IPS DF 19.7 (cell line): ENCODE measurements at regions not wholly inside any gene's neighbourhood (a gene's known extent, or its start where the extent isn't known, plus 50 kb on each side); places are given as distances from the start of the nearest gene placed in this dataset.
"Not testable (repeated sequence)": the region's sequence is repeated elsewhere in the genome, so short reads cannot be mapped to it uniquely, and the experiment has no call there.

Experiments
- DNase-seq: peaks from one replicate; pipeline ENCODE4 v3.0.0-alpha.2; 2013; ENCODE audit warnings: low read depth, low spot score

DNA sequence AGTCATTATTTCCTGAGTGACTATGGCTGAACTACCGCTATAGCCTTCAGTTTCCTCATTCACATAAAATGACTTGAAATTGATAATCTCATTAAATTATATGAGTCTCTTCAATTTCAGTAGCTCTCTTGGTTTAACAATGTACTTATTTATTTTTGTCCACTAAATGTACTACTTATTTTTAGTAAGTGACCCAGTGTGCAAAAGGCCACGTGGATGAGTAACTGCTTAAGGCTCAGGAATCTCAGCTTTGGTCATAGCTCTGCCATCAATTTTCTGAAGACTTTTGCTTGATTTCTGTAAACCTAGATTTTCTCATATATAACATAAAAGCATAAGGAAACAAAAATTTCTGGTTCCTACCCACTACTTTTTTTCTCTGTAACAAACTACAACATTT is 1132.9 kb upstream of the CDH8 start:
- DNase-seq: no peak

DNA sequence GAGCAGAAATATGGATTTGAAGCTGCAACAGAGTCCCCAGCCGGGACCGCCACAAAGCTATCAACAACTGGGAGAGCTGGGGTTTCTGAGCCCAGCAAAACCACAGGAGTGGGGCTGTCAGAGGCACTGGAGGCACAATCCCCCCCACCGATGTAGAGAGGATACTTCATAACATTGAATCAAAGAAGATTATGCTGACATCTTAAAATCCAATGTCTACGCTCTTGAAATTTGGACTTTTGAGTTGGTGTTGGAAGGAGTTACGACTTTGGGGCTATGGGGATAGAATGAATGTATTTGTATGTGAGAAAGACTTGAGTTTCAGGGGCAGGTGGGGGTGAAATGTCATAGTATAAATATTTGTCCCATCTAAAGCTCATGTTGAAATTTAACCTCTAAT is 1121.6 kb upstream of the CDH8 start:
- no peak for DNase-seq

DNA sequence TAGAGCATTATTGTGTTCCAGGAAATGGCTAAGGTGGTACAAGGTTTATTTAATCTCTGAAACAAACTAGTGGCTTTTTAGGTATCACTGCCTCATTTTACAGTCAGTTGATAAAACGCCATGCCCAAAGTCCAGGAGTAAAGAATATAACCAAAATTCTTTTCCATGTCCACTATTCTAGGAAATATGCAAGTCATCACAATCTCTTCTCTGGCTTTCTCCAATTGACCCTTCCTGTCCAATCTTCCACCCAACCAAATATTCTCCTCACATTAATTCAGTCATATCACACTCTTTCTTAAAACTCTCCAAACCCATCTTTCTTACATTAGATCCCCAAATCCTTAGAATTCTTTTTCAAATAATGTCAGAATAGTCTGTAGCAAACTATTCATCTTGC is 1110.0 kb upstream of the CDH8 start:
- DNase-seq: no peak

DNA sequence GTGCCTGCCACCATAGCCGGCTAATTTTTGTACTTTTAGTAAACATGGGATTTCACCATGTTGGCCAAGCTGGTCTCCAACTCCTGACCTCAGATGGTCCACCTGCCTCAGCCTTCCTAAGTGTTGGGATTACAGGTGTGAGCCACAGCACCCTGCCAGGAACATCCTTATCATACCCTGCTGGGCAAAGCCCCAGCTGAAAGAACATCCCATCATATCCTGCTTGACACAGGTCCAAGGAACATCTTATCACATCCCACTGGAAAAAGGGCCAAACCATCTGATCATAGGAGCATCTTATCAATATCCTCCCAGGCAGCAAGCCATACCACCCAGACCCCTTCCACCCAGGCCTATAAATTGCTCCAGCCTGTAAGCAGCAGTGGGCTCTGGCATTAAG is 1109.2 kb upstream of the CDH8 start:
- no peak for DNase-seq

DNA sequence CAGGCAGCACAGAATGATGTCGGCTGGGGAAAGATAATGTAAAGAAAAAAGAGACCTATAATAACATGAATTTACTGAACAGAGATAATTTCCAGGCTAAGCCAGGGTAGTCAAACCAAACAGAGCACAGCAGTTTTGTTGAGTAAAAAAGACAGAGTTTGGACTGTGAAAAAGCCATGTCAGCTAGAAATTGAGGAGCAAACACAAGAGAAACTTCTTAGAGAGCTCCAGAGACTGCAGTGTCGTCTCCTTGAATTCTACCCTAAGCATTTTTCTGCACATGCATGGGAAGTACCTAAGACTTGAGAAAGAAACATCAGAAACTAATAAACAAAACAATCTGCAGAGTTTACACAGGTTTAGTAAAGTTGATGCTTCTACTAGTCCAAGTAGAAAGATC is 1098.8 kb upstream of the CDH8 start:
- DNase-seq: no peak

DNA sequence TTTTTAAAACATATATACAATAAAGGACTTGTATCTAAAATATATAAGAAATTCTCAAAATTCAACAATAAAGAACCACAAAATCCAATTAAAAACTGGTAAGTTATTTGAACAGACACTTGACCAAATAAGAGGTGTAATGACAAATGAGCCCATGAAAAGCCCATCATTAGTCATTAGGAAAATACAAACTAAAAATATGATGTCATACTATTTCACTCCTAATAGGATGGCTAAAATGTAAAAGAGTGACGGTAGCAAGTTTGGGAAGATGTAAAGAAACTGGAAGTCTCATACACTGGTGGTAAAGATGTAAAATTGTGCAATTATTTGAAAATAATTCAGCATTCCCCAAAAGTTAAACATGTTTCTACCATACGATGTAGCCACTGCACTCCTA is 1095.3 kb upstream of the CDH8 start:
- no peak for DNase-seq

DNA sequence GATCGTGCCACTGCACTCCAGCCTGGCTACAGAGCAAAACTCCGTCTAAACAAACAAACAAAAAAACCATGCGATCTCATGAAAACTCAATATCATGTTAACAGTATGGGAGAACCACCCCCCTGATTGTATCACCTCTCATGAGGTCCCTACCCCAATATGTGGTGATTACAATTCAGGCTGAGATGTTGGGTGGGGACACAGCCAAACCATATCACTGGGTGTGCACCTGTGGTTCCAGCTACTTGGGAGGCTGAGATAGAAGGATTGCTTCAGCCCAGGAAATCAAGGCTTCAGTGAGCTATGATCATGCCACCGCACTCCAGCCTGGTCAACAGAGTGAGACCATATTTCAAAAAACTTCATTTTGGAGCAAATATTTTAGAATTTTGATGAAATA is 1094.7 kb upstream of the CDH8 start:
- no peak for DNase-seq

DNA sequence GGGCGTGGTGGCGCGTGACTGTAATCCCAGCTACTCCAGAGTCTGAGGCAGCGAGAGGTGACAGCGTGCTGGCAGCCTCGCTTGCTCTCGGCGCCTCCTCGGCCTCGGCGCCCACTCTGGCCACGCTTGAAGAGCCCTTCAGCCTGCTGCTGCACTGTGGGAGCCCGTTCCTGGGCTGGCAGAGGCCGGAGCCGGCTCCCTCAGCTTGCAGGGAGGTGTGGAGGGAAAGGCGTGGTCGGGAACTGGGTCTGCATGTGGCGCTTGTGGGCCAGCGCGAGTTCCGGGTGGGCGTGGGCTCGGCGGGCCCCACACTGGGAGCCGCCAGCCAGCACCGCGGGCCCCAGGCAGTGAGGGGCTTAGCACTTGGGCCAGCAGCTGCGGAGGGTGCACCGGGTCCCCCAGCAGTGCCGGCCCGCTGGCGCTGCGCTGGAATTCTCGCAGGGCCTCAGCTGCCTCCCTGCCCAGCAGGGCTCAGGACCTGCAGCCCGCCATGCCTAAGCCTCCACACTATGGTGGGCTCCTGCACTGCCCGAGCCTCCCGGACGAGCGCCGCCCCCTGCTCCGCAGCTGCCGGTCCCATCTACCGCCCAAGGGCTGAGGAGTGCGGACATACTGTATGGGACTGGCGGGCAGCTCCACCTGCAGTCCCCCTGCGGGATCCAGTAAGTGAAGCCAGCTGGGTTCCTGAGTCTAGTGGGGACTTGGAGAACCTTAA is 1093.3 kb upstream of the CDH8 start:
- DNase-seq: no peak

DNA sequence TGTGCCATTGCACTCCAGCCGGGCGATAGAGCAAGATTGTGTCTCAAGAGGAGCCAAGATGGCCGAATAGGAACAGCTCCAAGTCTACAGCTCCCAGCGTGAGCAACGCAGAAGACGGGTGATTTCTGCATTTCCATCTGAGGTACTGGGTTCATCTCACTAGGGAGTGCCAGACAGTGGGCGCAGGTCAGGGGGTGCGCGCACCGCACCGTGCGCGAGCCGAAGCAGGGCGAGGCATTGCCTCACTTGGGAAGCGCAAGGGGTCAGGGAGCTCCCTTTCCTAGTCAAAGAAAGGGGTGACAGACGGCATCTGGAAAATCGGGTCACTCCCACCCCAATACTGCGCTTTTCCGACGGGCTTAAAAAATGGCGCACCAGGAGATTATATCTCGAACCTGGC is 1083.7 kb upstream of the CDH8 start:
- not testable (repeated sequence) for DNase-seq

DNA sequence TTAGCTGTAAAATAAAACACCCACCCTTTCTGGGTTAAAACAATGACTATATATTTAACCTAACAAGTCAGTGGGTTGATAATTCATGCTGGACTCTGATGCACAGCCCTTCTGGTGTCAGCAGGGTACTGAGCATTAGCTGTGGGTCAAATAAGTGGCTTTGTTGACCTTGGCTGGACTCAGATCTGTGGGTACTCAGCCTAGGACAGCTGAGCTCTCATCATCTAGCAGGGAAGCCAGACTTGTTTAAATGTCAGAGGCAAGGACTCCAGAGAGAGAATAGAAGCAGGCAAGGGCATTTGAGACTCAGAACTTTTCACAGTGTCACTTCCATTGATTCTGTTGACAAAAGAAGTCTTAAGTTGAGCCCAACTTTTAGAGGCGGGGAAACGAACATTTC is 1063.8 kb upstream of the CDH8 start:
- DNase-seq: no peak

DNA sequence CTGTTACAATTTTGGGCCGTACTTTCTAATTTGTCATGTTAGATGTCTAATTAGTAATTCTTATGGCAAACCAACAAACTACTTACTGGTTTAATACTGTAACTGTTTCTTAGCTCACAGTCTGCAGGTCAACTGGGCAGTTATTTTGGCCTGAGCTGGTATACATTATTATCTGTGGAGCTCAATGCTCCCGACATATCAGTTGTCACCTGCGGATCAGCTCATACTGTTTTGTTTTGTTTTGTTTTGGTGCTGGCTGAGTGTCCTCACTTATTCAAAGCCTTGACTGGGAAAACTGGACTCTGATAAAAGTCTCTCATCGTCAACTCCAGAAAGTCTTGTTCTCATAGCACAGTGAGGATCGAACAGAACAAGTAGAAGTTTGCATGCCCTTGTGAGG is 1060.6 kb upstream of the CDH8 start:
- DNase-seq: no peak

DNA sequence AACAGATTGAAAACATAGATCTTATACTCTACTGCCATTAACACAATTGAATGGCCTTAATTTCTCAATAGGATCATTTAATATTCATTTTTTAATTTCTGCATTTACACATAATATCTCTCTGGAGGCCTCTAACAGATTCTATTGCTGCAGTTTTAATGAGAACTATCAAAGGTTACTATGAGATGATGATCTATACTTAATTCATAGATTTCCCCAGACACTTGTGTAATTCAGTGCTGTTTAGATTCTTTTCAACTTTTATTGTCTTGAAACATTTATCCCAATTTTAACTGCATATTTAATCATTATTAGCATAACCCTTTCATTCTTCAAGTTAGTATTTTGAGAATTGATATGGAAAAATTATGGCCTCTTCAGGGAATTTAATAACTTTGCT is 1056.5 kb upstream of the CDH8 start:
- no peak for DNase-seq

DNA sequence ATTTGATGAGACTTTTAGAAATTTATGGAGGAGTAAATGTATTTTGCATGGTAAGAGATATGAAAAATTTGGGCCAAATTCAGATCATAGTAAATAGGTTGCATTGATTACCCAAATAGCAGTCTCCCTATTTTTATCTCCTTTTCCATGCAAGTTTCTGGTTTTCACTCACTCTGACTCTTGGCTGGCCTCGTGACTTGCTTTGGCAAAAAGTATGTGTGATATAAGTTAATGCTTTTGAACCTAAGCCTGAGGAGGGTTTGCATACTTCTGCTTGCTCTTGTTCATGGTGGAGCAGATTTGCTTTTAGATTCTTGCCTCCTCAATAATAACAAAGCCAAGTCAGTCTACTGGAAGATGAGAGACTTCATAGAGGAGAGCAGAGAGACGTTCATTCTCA is 1045.9 kb upstream of the CDH8 start:
- DNase-seq: no peak

DNA sequence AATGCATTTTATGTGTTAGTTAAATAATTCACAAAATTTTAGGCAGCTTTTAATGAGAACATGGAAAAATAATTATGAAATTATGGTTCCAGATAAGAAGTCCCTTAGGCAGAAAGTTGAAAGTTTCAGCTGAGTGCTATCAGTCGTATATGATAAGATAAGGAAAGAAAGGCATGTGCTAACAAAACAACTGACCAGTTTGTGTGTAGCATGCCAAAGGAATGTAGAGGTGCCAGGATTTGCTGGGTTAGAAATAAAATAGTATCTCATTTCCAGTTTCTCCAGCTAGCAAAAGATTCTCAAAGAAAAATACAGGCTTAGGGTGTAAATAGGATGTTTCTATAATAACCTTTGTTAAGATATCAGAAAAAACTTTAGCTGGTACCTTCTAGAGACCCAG is 1044.5 kb upstream of the CDH8 start:
- DNase-seq: no peak

DNA sequence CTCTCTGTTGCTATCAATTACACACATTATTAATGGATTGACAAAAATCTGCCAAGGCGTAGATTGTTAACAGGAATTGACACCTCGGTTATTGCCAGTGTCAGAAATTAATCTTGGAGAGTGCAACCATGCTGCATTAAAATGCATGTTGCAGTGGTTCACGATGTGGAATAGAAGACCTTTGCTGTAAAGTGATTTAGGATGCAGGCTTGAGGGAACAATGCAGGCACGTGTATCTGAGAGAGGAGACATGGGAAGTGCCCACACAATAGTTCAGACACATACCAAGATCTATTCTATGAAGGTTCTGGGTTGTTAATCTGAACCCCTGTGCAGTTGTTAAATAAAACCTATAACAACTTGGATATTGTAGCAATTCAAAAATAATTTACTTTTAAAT is 1032.8 kb upstream of the CDH8 start:
- DNase-seq: no peak

DNA sequence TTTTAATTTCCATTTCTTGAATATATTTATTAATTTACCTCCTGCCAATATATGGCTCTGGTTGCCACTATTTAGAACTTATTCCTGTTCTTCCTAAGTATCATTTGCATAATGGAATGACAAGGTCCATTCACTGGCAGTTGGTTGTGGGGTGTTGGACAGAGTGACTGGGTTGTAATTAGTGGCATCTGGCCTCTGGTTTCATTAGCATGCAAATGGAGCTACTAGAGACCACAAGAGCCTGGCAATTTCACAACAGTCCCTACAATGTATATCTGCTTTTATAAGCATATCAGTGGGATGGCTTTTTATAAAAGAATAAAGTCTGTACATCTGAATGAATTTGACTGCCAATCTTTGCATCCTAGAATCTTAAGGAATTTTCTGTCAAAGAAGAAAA is 1030.9 kb upstream of the CDH8 start:
- no peak for DNase-seq

DNA sequence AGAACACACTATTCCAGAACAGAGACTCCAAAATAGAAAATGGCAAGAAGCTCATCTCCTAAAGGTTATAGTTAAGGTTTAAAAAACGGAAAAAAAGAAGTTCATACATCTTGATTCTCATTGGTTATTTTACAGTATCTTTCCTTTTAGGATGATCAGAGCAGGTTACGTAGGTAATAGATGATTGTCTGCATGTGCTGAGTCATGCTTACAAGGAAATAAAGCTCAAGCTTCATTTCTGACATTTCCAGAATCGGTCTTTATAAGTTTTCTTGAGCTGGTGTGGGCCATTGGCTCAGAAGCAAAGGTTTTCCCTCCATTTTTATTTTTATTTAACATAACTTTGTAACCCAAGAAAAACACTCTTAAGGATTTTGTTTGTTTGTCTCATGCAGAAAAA is 1030.3 kb upstream of the CDH8 start:
- DNase-seq: no peak

DNA sequence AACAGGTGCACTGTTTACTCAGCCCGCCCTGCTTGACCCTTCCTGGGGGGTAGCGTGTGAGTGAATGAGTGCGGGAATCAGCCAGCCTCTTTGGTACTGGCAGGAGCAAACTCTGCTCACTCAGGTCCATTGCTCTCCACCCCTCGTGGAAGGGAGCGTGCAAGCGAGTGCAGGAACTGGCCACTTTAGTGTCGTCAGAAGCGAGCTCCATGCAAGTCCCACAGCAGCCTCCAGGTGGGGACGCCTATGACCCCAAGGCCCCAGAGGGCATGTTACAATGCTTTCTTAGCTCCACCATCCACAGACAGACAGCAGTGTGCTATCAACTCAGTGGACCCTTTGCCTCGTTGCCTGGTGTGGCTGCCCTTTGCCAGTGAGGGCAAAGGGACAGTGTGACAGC is 1025.1 kb upstream of the CDH8 start:
- DNase-seq: no peak

DNA sequence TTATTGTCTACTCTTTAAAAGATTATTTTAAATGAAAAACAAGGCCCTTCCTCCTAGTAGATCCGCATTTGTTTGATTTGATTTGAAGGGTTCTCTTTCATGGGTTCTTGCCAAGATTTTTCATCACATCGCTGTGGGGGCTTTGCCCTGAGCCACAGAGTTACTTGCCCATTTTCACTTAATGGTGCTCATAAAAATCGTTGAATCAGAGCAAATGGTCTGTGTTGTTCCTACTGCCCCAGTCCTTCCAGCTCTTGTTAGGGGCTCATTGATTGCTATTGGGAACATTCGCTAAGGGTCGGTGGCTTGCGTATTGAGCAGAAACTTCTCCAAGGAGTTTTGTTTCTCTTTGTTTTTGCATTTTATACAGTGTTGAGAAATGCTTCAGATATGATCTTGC is 1023.4 kb upstream of the CDH8 start:
- DNase-seq: no peak

DNA sequence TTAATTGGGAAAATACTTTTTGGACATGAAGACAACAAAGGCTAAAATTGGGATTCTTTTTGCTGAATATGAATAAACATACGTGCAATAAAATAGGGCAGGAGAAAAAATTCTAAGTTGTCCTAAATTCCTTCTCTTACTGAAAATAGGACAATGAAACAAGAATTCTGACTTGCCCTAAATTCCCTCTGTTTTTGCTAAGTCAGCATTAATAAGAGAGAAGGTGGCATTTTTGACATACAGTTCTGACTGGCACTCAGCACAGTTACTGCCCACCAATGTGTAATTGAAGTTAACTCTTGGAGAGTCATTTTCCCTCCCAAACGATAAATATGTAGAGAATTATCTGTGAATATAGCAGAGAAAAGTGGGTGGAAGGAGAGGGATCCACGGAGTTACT is 1021.1 kb upstream of the CDH8 start:
- DNase-seq: no peak

DNA sequence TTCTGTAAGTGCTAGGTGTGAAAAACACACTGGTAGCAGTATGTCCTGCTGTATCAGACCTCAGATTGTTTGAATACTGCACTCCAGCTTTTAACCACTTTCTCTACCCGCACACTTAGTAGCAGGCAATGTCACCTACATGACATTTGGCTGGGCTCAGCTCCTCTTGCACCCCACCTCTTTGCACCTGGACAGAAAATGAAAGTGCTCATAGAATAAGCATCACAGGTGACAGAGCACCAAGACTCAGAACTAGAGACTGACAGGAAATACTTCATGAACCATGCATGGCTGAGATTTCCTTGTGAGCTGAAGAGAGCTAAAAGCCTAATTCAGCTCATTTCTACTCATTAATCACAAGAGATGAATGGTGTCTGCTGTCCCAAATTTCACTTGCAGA is 1014.2 kb upstream of the CDH8 start:
- DNase-seq: no peak

DNA sequence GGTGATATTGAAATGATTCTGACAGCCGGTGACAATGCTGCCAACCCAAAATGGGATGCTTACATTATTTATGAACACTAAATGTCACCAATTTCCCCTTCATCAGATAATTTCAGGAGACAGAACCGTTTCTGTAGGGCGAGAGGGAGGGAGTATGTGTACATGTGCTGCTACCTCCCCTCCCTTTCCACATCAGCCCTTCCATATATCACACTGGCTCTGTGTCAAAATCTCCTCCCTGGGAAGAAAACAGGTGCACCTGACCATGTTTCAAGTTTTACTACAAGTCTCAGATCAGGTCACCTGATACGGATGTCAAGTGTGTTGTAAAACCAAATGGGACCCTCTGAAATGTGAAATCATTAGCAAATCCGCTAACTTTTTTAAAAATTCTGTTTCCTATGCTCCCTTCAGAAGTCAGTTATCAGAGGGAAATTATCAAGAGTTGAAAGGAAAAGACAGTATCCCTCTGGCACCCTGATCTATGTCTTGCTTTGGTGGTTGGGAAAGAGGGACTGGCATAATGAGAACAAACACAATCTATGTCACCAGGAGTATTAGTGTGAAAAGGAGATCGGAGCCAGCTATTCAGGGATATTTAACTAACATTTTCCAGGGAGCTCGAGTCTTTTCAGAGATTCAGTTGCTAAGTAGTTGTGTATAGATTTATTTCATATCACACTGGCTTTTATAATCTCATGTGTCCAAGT is 1002.3 kb upstream of the CDH8 start:
- DNase-seq: no peak

DNA sequence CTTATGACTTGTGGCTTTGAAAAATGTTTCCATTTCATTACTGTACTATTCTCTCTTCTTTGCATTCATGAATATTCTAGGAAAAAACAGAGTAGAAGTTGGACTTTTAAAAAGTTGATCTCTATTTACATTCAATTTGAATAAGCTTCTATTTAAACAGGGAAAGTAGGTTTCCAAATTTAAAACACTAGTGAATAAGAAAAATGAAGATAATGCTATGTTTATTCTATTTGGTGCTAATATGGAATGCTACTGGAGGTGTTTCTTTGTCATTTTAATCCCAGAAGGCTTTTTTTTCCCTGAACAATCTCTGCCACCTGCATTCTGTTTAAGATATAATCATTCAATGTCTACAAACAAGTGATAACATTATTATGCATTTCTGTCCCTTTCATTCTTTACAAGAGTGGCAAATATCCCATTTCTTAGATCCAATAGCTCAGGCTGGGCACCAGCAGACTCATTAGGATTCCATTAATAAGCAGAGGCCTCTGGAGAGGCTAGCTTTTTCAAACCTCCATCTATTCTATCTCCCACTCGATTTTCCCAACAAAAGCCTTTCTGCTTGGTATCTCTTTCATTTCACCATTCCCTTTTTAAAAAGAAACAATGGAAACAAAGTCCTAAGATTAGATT is 1001.6 kb upstream of the CDH8 start:
- no peak for DNase-seq
